Peyer's patch (tissue), 4 donors: ENCODE measurements at regions not wholly inside any gene's neighbourhood (a gene's known extent, or its start where the extent isn't known, plus 50 kb on each side); places are given as distances from the start of the nearest gene placed in this dataset.

Experiments used
- CTCF ChIP-seq, 6 experiments: fragments of 450-650 bp in 4 of 6; fragments of 200-600 bp in 2 of 6; sonication (generic) in 1 of 6; IDR thresholded peaks; one replicate each; pipeline ENCODE4 v1.5.1; 2017 to 2019; ENCODE audit warnings: antibody characterized with exemption in 6 of 6, mild to moderate bottlenecking in 3 of 6, moderate library complexity in 1 of 6
- POLR2A ChIP-seq, 2 donors: fragments of 450-650 bp; IDR thresholded peaks; one replicate each; pipeline ENCODE4 v1.5.1; 2017; ENCODE audit warnings: antibody characterized with exemption in 2 of 2, mild to moderate bottlenecking in 2 of 2, moderate library complexity in 2 of 2

GRCh38 chr10:121106611-121107010, 255.4 kb downstream of the WDR11 start:
- no peak for TF ChIP-seq CTCF (IDR thresholded peaks at IDR 0.05)
- no peak for TF ChIP-seq POLR2A (IDR thresholded peaks at IDR 0.05)
